22Rv1 (cell line): ENCODE measurements at regions not wholly inside any gene's neighbourhood (a gene's known extent, or its start where the extent isn't known, plus 50 kb on each side); places are given as distances from the start of the nearest gene placed in this dataset.

Experiments
- ZFX ChIP-seq: fragments of 450-650 bp; IDR thresholded peaks from 2 replicates; pipeline ENCODE4 v1.6.1; 2017; ENCODE audit warnings: antibody characterized with exemption, borderline replicate concordance
- TF ChIP-seq, protein P1 (sequence below): fragments of 450-650 bp; IDR thresholded peaks from 2 replicates; pipeline ENCODE4 v1.5.1; 2017; ENCODE audit warnings: mild to moderate bottlenecking

DNA sequence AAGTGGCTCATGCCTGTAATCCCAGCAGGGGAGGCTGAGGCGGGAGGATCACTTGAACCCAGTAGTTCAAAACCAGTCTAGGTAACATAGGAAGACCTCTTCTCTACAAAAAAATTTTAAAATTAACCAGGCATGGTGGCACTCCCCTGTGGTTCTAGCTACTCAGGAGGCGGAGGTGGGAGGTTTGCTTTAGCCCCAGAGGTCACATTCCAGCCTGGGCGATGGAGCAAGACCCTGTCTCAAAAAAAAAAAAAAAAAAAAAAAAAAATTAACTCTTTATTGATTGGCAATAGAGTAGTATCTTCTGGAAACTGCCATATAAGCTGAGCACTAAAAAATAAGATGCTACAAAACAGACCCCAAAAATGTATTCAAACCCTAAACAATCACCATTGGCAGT lies 69.5 kb downstream of the LLPH start:
- TF ChIP-seq, protein P1, sequence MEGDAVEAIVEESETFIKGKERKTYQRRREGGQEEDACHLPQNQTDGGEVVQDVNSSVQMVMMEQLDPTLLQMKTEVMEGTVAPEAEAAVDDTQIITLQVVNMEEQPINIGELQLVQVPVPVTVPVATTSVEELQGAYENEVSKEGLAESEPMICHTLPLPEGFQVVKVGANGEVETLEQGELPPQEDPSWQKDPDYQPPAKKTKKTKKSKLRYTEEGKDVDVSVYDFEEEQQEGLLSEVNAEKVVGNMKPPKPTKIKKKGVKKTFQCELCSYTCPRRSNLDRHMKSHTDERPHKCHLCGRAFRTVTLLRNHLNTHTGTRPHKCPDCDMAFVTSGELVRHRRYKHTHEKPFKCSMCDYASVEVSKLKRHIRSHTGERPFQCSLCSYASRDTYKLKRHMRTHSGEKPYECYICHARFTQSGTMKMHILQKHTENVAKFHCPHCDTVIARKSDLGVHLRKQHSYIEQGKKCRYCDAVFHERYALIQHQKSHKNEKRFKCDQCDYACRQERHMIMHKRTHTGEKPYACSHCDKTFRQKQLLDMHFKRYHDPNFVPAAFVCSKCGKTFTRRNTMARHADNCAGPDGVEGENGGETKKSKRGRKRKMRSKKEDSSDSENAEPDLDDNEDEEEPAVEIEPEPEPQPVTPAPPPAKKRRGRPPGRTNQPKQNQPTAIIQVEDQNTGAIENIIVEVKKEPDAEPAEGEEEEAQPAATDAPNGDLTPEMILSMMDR, result no peak
- no peak for TF ChIP-seq ZFX
